MM.1S (cell line): ENCODE measurements at regions not wholly inside any gene's neighbourhood (a gene's known extent, or its start where the extent isn't known, plus 50 kb on each side); places are given as distances from the start of the nearest gene placed in this dataset.

ENCODE experiments used
- DNase-seq: peaks from one replicate; pipeline ENCODE4 v3.0.0-alpha.2; 2015
- H2AFZ ChIP-seq: fragments of 300-600 bp; sonication (generic); 2 replicates; pipeline ENCODE4 v1.6.0; 2016; ENCODE audit warnings: antibody characterized with exemption, low read length
- H3F3A ChIP-seq: fragments of 300-600 bp; sonication (generic); 2 replicates; pipeline ENCODE4 v1.6.1; 2016; ENCODE audit warnings: mild to moderate bottlenecking, antibody characterized with exemption, low read length, moderate library complexity, mixed read lengths; ENCODE audit not compliant: insufficient read depth
- H3K27ac ChIP-seq: fragments of 300-600 bp; sonication (generic); 2 replicates; pipeline ENCODE4 v1.5.1; 2016; ENCODE audit warnings: mild to moderate bottlenecking, low read length
- H3K27me3 ChIP-seq: fragments of 300-600 bp; sonication (generic); replicated peaks from 2 replicates; pipeline ENCODE4 v1.6.0; 2016; ENCODE audit warnings: low read length; ENCODE audit not compliant: insufficient read depth
- H3K36me3 ChIP-seq: fragments of 300-600 bp; sonication (generic); replicated peaks from 2 replicates; pipeline ENCODE4 v1.6.1; 2016; ENCODE audit warnings: mild to moderate bottlenecking, low read length, mixed read lengths; ENCODE audit not compliant: insufficient read depth
- H3K4me1 ChIP-seq: fragments of 300-600 bp; sonication (generic); 2 replicates; pipeline ENCODE4 v1.6.1; 2016; ENCODE audit warnings: low read length, mixed read lengths
- H3K4me2 ChIP-seq: fragments of 300-600 bp; sonication (generic); 2 replicates; pipeline ENCODE4 v1.6.0; 2016; ENCODE audit warnings: low read depth, low read length
- H3K4me3 ChIP-seq: fragments of 300-600 bp; sonication (generic); 2 replicates; pipeline ENCODE4 v1.5.1; 2016; ENCODE audit warnings: low read length, mixed read lengths
- H3K79me2 ChIP-seq: fragments of 300-600 bp; sonication (generic); 2 replicates; pipeline ENCODE4 v1.6.1; 2016; ENCODE audit warnings: mixed run types, low read length, mixed read lengths
- H3K9ac ChIP-seq: fragments of 300-600 bp; sonication (generic); 2 replicates; pipeline ENCODE4 v1.6.1; 2016; ENCODE audit warnings: low read length, mixed read lengths
- H3K9me2 ChIP-seq: fragments of 300-600 bp; sonication (generic); replicated peaks from 2 replicates; pipeline ENCODE4 v1.6.1; 2016; ENCODE audit warnings: mild to moderate bottlenecking, low read length, mixed read lengths; ENCODE audit not compliant: insufficient read depth
- H3K9me3 ChIP-seq: fragments of 300-600 bp; sonication (generic); replicated peaks from 2 replicates; pipeline ENCODE4 v1.6.1; 2016; ENCODE audit warnings: mild to moderate bottlenecking, low read length, mixed read lengths; ENCODE audit not compliant: insufficient read depth
- H4K20me1 ChIP-seq: fragments of 300-600 bp; sonication (generic); 2 replicates; pipeline ENCODE4 v1.6.1; 2016; ENCODE audit warnings: mild to moderate bottlenecking, low read length, moderate library complexity, mixed read lengths; ENCODE audit not compliant: insufficient read depth
- CTCF ChIP-seq: fragments of 300-600 bp; sonication (generic); IDR thresholded peaks from 2 replicates; pipeline ENCODE4 v1.5.1; 2016; ENCODE audit warnings: antibody characterized with exemption, low read length, mixed read lengths
- EZH2 ChIP-seq: fragments of 300-600 bp; sonication (generic); optimal IDR thresholded peaks from 2 replicates; pipeline ENCODE3; 2017; ENCODE audit warnings: low read depth, mild to moderate bottlenecking, antibody characterized with exemption, low read length, mixed read lengths
- EZH2phosphoT487 ChIP-seq: fragments of 300-600 bp; sonication (generic); IDR thresholded peaks from 2 replicates; pipeline ENCODE4 v1.6.1; 2018; ENCODE audit warnings: antibody characterized with exemption, low read length

GRCh38 chr11:71095294-71095850, 157.0 kb downstream of the SHANK2 start:
- no peak for DNase-seq
- no peaks in the 10 kb centered on the region for H3K79me2 ChIP-seq
- H3K4me3 ChIP-seq, result no peak overlapping the region
- no peaks in the 10 kb centered on the region for H3K36me3 ChIP-seq
- H3F3A ChIP-seq, result no peaks in the 10 kb centered on the region
- H4K20me1 ChIP-seq, result no peaks in the 10 kb centered on the region
- no peaks in the 10 kb centered on the region for H3K4me1 ChIP-seq
- no peak for TF ChIP-seq CTCF
- no peak for TF ChIP-seq EZH2
- no peak for TF ChIP-seq EZH2phosphoT487
- H2AFZ ChIP-seq, result no peak overlapping the region
- H3K9ac ChIP-seq, result no peak overlapping the region
- peaks cover 93% of the 10 kb centered on the region for H3K27me3 ChIP-seq
- H3K9me3 ChIP-seq, result no peaks in the 10 kb centered on the region
- H3K27ac ChIP-seq, result no peak overlapping the region
- no peak overlapping the region for H3K4me2 ChIP-seq
- no peaks in the 10 kb centered on the region for H3K9me2 ChIP-seq

GRCh38 chr11:71094296-71095077, 157.9 kb downstream of the SHANK2 start:
- no peak overlapping the region for H2AFZ ChIP-seq
- TF ChIP-seq EZH2phosphoT487, result no peak
- TF ChIP-seq CTCF, result no peak
- TF ChIP-seq EZH2, result no peak
- no peaks in the 10 kb centered on the region for H3K9me3 ChIP-seq
- H3F3A ChIP-seq, result no peaks in the 10 kb centered on the region
- H3K4me2 ChIP-seq, result no peak overlapping the region
- no peaks in the 10 kb centered on the region for H3K36me3 ChIP-seq
- H3K27me3 ChIP-seq, result peaks cover 89% of the 10 kb centered on the region
- no peak overlapping the region for H3K9ac ChIP-seq
- no peak overlapping the region for H3K4me3 ChIP-seq
- DNase-seq, result no peak
- no peaks in the 10 kb centered on the region for H4K20me1 ChIP-seq
- no peak overlapping the region for H3K27ac ChIP-seq
- no peaks in the 10 kb centered on the region for H3K4me1 ChIP-seq
- no peaks in the 10 kb centered on the region for H3K9me2 ChIP-seq
- H3K79me2 ChIP-seq, result no peaks in the 10 kb centered on the region

- Histone ChIP-seq H3K79me2 (no peaks in the 10 kb centered on the region), H3K9me2 (no peaks in the 10 kb centered on the region), H3K9ac (no peak overlapping the region), H3K4me2 (no peak overlapping the region), H3K4me1 (no peaks in the 10 kb centered on the region), H3K4me3 (no peak overlapping the region), H3K27me3 (peaks cover 89% of the 10 kb centered on the region), H3K9me3 (no peaks in the 10 kb centered on the region), H3K36me3 (no peaks in the 10 kb centered on the region), H3F3A (no peaks in the 10 kb centered on the region), H3K27ac (no peak overlapping the region), H4K20me1 (no peaks in the 10 kb centered on the region), H2AFZ (no peak overlapping the region)
- no peak for DNase-seq
- TF ChIP-seq EZH2, result no peak
- no peak for TF ChIP-seq EZH2phosphoT487
- no peak for TF ChIP-seq CTCF
These were observed 158.6 kb downstream of the SHANK2 start for GRCh38 chr11:71093783-71094182.
